ENCODE measurements at regions not wholly inside any gene's neighbourhood (a gene's known extent, or its start where the extent isn't known, plus 50 kb on each side); places are given as distances from the start of the nearest gene placed in this dataset.

DNA sequence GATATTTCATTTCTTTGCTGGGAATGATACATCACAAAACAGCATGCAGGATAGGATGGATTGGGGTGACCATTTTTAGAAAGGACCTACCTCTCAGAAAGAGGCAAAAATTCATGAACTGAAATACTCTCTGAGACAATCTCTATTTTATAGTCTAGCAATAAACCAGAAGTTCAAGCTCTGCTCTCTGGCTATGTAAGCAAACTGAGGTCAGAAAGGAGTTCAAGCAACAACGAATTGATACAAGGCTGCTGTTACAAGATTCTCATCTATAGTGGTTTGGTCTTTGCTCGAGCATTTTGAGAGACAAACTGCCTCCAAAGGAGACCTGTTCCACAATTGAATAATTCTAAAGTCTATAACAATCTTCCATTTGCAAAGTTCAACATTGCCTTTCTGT lies 84.7 kb upstream of the GOLGA8J start:
- TF ChIP-seq, protein P1, sequence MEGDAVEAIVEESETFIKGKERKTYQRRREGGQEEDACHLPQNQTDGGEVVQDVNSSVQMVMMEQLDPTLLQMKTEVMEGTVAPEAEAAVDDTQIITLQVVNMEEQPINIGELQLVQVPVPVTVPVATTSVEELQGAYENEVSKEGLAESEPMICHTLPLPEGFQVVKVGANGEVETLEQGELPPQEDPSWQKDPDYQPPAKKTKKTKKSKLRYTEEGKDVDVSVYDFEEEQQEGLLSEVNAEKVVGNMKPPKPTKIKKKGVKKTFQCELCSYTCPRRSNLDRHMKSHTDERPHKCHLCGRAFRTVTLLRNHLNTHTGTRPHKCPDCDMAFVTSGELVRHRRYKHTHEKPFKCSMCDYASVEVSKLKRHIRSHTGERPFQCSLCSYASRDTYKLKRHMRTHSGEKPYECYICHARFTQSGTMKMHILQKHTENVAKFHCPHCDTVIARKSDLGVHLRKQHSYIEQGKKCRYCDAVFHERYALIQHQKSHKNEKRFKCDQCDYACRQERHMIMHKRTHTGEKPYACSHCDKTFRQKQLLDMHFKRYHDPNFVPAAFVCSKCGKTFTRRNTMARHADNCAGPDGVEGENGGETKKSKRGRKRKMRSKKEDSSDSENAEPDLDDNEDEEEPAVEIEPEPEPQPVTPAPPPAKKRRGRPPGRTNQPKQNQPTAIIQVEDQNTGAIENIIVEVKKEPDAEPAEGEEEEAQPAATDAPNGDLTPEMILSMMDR (IDR thresholded peaks at IDR 0.05; ENCODE audit: low read depth, low read length) = no peak
- TF ChIP-seq EZH2phosphoT487 (IDR thresholded peaks at IDR 0.05; ENCODE audit: low read depth) = no peak

Data from OCI-LY3 (cell line).